C1 segment of cervical spinal cord (tissue), 14 donors: ENCODE measurements at regions not wholly inside any gene's neighbourhood (a gene's known extent, or its start where the extent isn't known, plus 50 kb on each side); places are given as distances from the start of the nearest gene placed in this dataset.

ENCODE experiments used
- DNase-seq, 14 donors: peaks; one replicate each; lab custom pipeline; 2025; lab: John Stamatoyannopoulos, UW

DNA sequence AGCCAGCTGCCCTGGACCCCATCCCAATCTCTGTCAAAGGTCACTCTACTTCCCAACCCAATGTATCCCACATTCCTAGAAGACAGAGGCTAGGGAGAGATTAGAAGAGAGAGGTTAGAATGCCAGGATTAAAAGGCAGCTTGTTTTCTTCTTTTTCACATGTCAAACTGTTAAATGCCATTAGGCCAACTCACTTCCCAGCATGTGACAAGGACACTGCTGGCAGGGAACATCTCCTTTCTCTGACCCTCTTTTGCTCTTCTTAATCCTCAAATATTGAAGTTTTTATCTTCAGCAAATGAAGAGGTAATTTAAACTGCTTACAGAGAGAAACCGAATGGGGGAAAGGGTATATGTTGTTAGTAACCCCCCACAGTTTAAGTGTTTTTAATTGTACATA lies 89.1 kb downstream of the BBS10 start:
- no peak for DNase-seq

DNA sequence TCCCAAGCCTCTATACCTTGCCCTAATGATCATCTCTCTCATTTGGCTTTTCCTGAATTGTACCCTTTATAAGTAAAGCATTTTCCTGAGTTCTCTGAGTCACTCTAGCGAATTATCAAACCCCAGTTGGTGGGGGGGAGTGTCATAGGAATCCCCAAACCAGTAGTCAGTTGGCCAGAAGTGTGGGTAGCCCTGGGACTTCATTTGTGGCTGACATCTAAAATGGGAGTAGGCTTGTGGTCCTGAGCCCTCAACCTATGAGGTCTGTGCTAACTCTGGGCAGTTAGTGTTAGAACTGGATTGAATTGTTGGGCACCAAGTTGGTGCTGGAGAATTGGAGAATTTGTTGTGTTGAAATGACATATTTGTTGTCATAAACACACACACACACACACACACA lies 91.3 kb downstream of the BBS10 start:
- DNase-seq, result no peak

DNA sequence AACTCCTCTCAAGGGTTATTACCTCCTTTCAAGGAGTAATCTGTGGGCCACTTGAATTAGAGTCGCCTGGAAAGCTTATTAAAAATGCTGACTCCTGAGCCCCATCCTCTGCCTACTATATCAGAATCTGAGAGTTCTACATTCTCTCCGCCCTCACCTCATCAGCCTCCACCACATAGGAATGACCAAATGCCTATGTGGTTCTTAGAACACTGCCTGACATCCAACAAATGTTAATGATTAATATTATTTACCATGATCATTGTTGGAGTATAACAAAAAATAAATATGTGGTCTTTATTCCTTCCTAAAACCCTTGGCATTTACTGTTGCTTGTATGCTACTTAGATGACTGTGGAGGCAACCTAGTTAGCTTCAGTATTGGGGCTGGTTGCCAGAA lies 91.9 kb downstream of the BBS10 start:
- no peak for DNase-seq

DNA sequence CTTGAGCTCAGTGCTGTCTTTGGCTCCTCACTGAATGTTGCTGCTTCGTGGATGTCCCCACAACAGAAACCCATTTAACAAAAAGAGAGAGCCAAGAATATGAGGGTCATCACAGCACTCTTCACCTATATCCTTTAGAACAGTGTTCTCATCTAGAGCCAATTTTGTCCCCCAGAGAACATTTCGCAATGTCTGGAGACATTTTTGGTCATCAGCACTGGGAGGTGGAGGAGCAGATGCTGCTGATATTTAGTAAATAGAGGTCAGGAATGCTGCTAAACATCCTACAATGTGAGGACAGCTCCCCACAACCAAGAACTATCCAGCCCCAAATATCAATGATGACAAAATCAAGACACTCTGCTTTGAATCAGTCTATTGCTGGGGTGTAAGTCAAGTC lies 92.5 kb downstream of the BBS10 start:
- DNase-seq, result no peak

DNA sequence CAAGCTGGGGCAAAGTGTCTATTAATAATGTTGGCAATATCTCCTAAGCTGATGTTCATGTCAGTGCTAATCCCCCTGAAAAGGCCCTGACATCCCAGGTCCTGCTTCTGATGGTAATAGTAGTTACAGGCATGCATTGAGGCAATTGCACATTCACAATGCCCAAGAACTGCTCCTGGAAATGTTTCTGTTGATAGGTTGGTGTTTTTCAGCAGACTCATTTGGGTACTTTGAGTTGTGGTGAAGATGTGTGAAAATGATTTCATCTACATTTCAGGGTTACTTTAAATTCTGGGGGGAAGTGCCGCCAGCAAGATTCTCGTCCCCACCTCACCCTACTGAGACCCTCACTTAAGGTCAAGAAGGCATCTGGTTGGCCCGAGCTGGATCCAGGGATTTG lies 92.9 kb downstream of the BBS10 start:
- no peak for DNase-seq

DNA sequence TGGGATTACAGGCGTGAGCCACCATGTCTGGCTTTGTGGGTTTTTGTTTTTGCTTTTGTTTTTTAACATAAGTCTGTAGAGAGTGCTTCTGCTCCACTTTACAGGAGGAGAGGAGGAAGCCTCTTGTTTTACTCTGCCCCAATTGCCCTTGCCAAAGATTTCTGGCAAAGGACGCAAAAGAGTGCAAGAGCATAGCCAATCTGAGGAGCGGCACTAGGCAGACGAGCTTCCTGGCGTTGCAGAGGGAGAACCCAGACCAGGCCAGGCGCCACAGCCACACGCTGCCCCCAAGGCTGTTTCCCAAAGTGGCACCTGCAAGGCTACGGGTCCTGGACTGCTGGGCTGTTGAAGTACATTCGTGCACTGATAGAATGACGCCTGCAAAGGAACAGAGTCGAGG lies 96.2 kb downstream of the BBS10 start:
- DNase-seq, result no peak

DNA sequence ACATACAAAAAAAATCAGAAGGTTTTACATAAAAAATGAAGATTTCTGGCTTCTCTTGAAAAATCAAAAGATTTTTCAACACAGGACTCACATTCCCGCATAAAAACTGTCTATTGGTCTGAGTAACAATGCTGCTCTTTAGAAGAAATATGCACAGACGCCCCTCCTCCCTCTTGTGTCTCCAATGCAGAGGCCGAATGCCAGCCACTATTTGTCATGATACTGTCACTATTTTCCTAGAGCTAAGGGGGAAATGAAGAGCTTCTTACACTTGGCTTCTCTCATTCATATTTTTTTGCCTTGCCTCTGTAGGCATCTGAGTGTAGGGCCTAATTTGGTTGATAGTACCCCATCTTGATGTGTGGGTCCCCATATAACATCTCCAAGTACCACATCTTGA lies 98.0 kb downstream of the BBS10 start:
- DNase-seq, result no peak

DNA sequence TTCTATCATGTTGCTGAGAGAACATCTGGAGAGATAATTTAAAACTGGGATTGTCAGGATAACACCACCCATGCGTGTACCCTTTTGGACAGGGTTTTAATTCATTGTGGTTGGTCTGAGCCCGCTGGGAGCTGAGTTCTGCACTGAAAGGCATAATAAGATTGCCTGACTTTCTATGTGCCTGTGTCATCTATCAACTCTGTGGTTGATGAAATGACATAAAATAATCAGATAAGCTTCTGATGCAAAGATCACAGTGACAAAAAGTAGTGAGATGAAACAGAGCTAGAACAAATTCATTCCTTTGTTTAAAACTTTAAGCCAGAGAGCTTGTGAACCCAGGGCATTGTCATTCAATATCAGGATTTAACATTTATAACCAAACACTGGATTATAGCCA lies 98.7 kb downstream of the BBS10 start:
- no peak for DNase-seq

DNA sequence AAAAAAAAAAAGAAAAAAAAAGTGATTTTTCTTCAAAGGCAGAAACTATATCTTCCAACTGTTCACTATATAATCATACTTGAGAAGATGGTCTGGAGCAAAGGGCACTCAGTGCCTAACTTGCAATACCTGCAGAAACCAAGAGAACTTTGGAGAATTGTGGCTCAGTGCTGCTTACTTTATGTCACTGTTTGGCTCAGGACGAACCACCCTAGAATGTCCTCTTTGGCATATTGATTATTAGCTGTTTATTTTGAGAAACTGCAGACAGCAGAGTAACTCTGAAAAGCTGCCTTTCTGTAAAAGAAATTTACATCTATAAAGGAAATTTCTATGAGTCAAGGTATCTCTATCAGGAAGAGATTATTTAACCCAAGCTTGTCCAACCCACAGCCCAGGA lies 100.2 kb downstream of the BBS10 start:
- DNase-seq, result no peak

DNA sequence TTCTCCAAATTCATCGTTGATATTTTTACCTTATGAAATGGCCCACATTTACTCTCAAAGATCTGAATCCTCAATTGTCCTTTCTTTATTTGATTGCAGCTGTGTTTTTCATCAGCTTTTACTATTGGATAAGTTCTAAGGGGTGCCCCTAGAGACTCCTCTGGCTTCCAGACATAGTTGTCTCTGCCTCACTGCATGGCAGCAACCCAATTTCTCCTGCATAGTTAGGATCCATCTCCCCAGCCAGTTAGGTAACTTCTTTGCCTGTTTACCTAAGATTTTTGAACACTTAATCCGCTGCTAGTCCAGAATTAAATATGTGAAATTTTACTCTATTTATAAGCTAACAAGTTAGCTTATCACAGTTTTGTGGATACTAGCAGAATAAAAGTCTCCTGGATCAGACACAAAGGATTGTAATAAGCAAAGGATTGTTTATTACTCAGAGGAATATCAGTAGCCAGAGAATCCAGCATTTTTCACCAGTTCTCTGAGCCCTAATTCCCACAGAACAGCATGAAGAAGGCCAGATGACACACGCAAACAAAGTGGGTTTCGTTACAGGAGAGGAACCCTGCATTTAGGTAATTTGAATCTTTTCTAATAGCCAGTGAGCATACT lies 101.1 kb downstream of the BBS10 start:
- no peak for DNase-seq

DNA sequence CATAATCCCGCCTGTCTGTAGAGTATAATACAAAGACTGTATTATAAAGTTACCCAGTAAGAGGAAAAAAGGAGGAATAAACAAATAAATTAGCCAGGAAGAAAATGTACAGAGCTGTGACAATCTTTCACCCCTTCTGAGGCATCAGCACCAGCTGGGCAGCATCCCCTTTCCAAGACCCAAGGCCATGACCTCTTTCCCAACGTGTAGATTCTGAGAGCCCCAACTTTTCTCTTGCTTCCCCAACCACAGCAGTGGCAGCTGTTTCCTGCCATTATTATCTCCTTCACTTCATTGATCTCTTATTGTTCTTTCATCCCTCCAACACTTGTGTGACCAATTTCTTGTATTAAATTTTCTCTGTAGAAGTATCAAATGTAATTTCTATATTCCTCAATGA lies 101.6 kb downstream of the BBS10 start:
- DNase-seq, result no peak

DNA sequence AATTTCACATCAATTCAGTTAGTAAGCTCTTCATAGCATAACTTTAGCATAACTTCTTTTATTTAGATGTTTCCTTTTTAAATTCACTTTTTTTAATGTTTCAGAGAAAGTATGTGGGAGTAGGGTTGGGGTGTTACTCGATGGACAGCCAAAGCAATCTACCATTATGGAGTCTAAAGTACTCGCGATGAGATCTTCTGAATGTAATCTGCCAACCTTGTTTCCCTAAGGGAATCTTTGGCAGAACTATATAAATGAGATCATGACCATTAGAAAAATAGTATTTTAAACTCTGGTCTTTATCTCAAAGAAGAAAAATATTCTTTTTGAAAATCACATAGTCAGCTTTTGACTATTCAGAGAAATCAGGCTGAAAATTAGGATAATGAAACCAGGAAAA lies 103.9 kb downstream of the BBS10 start:
- DNase-seq, result no peak

DNA sequence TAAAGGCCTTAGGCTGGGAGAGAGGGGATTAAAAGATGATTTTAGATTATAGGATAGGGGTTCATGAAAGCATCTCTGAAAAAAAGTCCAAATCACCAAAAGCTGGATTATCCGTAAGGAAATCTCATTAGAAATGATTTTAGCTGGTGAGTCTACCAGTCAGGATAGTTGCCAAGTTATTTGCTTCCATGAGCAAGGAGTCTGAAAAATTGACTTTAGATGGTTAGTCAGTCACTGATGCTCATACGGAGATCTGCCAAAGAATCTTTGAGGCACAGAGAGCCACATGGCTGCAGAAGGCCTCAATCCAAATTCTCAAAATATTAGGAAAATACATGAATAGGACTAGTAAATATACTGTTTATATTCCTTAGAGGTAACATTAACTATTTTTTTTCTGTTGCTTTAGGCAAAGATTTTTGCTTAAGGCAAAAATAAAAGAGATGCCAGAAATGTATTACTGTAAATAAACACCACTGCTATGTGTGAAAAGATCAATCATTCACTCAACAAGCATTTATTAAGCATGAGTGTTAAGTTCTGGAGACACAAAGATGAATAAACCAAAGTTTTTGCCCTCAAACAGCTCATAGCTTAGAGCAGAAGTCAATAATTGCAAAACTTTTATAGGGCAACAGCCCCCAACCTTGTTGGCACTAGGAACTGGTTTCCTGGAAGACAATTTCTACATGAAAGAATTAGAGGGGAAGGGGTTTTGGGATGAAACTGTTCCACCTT lies 105.2 kb downstream of the BBS10 start:
- DNase-seq, result no peak

DNA sequence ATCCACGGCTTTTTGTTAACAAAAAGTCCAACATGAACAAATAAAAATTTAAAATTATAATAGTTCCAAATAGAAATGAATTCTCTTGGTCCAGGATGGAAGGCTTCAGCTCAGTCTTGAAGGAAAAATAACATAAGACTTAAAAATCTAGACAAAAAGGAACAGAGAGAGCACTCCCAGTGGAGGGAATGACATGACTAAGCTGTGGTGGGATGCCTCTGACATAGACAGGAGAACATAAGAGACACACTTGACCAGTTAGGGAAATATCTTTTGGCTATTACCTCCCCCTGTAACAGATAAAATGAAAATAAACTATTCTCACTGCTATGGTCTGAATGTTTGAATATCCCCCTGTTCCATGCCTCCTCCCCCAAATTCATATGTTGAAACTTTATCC lies 106.8 kb downstream of the BBS10 start:
- no peak for DNase-seq

DNA sequence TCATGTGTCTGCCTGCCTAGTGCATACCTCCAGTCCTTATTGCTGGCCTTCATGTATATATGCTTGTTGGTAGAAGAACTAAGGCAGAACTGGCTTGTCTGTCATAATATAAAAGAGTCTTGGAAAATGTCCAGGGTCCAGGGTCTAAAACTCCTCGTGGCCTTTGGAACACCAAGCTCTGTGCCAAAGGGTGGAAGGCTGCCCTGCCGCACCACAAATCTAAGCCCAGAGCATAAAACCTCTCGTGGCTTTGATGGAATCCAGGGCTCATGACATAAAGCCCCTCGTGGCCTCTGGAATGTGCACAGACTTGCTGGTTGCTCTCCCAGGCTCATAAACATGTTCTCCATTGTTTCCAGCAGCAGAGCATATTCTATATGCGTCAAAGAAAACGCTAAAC lies 107.9 kb downstream of the BBS10 start:
- DNase-seq, result no peak

DNA sequence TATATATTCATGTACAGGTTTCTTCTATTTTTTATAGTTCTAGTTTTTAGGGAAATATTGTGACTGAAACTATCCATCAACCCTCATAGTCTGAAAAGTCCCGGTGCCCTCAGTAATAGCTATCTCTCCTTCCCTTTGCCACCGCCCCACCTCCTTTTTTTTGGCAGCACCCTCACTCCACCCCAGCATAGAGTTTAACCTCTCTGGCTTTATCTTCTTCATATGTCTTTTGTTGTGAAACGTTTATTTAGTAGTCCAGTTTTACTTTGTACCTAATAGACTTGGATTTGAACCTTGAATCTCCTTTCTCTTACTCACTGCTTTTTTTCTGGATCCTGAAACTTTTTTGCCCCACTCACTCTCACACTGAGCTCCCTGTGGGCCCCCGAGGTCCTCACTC lies 109.5 kb downstream of the BBS10 start:
- no peak for DNase-seq

DNA sequence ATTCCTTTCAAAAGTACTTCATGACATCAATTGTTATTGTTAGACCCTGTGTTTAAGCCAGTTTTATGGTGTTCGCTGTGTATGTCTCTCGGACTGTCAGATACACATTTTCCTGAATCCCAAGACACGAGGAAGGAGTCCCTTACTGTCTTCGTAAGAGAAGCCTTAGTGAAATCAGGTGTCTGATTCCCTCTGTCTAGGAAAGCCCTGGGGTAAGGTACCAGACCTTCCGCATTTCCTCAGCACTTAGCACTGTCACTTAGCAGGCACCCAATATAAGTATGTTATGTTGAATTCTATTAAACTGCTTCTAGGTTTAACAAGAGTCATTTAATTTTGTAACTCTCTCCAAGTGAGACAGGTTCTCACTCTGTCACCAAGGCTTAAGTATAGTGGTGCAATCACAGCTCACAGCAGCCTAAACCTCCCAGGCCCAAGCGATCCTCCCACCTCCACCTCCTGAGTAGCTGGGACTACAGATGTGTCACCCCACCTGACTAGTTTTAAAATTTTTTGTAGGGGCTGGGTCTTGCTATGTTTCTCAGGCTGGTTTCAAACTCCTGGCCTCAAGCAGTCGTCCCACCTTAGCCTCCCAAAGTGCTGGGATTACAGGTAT lies 111.0 kb downstream of the BBS10 start:
- DNase-seq, result no peak

DNA sequence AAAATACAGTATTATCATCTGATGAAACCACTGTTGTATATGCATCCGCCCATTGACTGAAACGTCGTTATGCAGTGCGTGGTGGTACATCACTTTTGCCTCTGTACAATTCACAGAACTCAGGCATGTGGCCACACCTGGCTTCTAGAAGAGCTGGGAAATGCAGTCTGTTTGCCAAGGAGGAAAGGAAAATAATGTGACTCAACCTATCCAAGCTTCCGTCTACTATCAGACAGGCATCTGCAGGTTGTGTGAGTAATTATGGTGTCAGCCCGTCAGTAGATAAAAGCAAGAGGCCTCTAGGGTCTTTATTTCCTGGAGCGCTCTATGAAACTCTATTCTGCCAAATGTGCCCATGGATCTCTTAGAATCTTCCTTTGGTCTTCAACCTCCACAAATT lies 111.6 kb downstream of the BBS10 start:
- no peak for DNase-seq

DNA sequence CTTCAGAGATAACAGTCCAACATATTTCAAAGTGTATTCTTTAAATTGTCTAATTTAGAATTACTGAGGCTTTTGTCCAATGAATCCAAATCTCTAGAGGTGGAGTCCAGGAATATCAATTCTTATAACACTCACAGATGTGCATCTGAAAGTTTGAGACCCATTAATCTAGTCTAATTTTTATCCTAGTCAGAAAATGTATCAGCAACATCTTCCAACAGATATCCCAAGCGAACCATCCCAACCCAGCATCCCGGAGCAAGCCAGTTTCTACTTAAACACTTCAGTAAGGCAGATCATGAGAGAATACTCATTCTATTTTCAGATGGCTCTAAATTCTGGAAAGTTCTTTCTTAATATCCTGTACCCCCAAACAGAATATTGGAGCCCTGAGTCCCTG lies 113.5 kb downstream of the BBS10 start:
- DNase-seq, result no peak

DNA sequence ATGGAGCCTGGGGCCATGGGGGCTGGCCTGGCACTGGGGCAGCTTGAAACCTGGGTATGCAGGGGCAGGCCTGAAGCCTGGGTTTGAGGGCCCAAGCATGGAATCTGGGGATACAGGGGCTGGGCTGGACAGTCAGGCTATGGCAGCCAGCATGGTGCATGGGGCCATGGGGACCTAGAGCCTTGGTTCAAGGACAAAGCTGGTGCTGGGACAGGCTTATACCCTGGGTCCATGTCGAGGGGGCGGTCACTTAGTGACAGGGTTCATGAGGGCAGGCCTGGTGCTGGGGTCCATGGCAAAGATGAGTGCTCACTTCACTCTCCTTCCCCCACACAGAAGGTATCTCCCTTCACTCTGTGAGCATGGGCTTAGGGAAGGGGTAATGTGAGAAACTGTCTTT lies 116.2 kb downstream of the BBS10 start:
- no peak for DNase-seq

DNA sequence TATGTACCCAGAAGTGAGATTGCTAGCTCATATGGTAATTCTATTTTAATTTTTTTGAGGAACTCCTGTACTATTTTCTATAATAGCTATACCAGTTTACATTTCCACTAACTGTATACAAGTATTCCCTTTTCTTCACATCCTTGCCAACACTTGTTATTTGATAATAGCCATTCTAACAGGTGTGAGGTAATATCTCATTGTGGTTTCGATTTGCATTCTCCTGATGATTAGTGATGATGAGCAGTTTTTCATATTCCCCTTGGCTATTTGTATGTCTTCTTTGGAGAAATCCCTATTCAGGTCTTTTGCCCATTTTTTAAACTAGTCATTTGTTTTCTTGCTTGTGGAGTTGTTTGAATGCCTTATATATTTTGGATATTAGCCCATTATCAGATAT lies 121.3 kb downstream of the BBS10 start:
- DNase-seq, result no peak

DNA sequence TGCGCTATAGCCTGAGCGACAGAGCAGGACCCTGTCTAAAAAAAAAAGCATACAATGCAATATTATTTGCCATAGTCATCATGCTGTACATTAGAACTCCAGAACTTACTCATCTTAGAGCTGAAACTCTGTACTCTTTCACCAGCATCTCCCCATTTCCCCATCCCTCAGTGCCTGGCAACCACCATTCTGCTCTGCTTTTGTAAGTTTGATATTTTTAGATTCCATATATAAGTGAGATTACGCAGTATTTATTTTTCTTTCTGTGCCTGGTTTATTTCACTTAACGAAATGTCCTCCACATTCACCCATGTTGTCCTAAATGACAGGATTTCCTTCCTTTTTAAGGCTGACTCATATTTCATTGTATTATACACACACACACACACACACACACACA lies 121.8 kb downstream of the BBS10 start:
- no peak for DNase-seq

DNA sequence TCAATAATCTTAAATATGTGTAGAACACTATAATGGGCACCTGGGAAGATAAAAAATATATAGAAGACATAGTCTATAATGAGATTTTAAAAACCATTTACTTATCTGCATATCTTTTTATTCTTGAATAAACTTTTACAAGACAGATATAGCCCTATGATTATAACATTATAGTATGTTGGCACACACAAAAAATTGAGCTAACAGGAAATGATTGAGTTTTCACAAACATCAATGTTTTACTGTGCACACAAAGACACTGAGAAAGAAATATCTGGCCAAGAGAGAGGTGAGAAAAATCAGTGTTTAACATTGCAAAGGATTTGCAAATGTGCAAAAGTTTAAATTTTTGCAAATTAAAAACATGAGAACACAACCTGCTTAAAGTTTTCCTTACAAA lies 124.3 kb downstream of the BBS10 start:
- DNase-seq, result no peak
